GM18499 (cell line): ENCODE measurements at regions not wholly inside any gene's neighbourhood (a gene's known extent, or its start where the extent isn't known, plus 50 kb on each side); places are given as distances from the start of the nearest gene placed in this dataset.

Experiments used
- ATAC-seq: cut with Tn5 transposase; IDR thresholded peaks from one replicate; pipeline ENCODE4 v1.9.1; 2021; ENCODE audit warnings: moderate number of reproducible peaks; ENCODE audit not compliant: insufficient read depth, unreplicated experiment

DNA sequence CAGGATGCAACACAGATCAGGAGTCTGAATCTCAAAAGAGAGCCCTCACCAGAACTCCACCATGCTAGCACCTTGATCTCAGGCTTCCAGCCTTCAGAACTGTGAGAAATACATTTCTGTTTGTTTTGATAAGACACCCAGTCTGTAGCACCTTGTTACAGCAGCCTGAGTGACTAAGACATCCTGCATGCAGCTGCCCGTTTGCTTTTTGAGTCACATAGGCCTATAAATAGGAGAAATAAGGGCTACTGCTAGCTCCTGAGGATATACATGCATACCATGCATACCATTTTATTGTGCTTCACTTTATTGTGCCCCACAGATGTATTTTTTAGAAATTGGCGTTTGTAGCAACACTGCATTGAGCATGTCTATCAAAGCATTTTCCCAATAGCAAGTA lies 337.8 kb downstream of the CDH2 start:
- ATAC-seq, result no peak

DNA sequence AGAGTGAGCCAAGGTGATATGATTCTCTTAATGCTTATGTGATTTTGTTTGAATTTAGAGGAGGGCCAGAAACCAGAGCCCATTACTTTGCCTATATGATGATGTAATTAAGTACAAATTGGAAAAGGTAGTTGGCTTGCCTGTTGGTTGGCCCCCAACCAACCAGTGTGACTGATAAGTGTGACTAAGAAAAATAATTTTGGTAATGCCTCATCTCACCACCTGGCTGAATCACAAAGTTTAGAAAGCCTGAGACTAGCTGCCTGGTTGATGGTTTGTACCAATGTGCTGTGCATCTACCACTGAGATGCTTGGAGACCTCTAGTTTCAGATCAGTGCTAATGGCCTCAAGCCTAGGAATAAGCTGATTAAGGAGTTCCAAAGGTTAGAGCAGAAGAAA lies 338.7 kb downstream of the CDH2 start:
- no peak for ATAC-seq

DNA sequence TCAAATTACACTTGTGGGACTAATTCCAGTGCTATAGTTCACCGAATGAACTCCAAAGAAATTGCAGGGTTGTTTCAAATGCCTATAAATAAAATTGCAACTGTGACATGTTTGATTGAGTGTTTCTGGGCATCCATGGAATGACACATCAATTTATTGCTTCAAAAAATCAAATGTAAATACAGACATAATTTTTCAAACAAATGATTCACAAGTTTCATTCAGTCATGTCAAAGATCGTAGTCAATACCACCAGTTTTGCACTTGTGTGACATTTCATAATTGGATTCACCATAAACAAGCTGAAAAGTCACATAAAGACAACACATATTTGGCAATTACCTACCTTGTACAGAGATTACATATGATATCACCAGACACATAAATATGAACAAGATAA lies 350.8 kb downstream of the CDH2 start:
- ATAC-seq, result no peak

DNA sequence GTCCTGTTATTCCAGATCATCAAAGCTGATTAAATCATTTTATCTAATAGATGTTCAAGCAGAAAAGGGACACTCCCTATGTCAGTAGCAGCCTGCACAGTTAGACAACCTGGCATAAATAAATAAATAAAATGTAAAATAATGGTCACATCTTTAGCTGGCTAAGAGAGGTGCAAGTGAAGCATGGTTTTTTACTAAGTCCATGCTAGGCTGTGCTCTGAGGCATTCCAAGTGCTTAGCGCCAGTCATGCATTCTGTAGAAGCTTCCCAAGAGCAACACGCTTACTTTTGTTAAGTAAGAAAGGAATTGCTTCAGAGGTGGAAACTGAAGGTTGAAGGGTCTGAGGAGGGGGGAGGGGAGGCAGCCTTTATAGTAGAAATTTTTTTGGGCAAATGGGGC lies 351.2 kb downstream of the CDH2 start:
- ATAC-seq, result no peak

DNA sequence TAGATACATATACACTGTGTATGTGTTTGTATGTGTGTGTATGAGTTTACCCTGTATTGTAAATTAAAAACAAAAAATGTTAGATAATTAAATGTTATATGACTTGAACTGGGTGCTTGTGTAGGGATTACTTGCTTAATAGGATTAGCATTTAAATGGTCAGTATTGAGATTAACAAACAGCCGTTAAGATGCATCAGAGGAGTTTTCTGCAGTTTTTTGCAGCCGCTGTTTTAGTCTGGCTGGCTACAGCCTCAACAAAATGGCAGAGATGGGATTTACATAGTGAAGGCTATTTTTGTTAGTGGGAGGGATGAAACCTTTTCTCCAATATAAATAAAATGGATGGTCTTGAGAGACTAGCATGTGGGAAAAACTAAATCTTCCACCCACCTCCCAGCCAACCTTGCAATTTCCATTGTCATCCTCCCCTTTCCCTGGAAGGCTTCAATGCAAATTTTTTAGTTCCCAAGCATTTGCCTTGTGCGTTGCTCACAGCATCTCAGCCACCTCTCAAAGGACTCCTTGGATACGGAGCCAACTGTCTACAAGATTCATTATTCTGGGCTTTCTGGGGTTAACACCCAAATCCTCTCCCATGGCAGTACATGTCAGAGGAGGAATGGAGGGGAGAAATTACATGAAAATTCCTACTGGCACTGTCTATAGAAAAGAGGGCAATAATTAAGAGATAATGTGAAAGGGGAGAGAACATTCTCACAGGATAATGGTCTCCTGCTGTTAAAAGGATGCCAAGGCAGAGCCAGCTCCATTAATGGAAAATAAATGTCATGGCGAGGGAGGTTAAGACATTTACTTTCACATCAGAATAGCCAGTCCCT lies 351.9 kb downstream of the CDH2 start:
- ATAC-seq, result no peak

DNA sequence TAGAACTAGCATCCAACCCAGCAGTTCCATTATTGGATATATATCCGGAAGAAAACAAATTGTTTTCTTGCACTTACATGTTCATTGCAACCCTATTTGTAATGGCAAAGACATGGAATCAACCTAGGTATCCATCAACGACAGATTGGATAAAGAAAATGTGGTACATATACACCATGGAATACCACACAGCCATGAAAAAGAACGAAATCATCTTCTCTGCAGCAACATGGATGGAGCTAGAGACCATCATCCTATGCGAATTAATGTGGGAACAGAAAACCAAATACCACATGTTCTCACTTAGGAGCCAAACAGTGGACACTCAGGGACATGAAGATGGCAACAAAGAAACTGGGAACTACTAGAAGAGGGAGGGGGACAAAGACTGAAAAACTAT lies 352.7 kb downstream of the CDH2 start:
- ATAC-seq, result no peak

DNA sequence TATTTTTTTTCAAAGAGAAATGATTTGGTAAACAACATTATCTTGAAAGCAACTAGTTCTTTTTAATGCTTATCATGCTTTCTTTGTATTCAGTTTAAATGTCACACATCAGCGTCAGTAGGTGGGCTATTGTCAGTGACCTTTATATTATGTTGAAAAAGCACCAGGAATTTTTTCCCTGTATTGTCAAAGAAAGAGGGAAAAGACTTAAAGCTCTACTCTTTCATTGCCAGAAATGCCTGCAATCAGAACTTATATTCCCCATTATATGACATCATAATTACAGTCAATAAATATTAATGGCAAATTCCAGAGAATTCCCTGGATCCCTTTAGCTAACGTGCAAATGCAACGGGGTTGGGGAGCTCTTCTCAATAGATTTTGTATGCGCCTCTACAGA lies 353.9 kb downstream of the CDH2 start:
- ATAC-seq, result no peak

DNA sequence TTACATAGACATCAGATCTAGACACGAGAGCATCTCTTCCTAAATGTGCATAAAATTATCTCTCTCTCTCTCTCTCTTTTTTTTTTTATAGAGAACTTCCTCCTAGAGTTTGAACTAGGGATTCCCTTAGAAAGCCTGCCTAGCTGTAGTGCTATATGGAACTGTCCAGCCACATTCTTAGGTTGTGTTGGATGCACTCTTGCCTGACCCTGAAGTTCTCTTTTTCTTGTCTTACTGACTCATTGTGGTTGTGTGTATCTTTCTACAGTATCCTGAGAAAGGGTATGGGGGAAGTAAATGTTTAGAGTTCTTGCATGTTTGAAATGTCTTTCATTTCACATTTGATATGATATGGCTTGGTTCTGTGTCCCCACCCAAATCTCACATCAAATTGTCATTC lies 368.2 kb downstream of the CDH2 start:
- no peak for ATAC-seq

DNA sequence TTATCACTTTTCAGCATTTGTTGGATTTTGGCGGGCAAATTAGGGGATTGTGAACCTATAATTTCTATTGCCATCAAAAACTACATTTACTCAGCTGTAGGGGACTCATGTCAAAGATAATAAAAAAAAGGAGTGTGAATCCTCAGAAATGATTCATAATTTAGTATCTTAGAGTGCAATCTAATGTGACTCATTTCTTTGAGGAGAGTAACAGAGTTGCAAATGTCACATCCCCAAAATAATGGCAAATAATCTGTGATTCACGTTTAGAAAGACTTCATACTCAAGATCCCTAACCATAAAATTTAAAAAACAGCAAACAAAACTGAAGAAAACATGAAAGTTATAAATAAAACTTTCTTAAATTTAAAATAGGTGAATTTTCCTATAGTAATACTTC lies 373.0 kb downstream of the CDH2 start:
- ATAC-seq, result no peak

DNA sequence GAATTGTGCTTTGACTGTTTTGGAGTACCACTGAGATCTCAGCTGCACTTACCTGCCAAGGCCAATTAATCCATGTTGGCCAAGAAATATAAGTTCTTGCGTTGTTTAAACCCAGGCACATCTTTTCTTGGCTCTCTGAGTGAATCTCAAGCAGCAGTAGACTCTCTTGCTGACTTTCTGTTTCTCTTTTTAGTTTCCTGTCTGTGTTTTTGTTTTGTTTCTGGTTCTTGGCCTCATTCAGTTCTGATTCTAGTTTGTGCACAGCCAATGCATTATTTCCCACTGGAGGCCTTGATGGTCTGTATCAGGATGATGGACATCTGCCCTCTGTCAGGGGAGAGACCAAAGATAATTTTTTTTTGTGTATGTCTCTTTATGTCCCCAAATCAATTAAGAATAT lies 379.4 kb downstream of the CDH2 start:
- ATAC-seq, result no peak

DNA sequence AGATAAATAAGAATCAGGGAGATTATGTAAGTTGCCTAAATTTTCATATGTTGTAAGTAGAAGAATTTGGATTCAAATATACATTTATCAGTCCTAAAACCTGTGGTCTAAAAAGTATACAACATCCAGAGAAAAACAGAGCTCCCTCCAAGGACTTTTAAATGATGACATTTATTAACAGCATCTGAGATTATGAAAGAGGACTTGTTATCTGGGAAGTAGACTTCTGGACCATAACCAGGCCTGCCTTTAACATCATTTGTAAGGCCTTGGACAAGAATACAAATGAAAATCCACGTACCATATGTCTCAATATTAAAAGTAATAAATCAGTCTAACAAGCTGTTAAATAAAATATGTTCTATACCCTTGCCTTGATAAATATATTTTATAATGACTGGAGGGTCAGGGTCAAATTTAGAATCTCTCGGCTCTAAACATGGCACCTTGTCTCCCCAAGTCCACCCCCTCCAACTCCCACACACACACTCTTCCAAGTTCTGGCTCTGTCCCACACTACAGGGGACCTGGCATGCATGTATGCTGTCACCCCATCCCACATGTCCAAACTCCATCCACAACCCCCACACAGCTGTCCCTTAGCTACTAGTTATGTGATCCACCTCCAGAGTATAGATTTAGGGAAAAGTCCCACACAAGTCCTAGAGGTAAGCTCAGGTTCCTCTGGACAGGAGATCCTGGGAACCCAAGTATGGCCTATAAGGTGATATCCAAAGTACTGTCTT lies 382.6 kb downstream of the CDH2 start:
- ATAC-seq, result no peak

DNA sequence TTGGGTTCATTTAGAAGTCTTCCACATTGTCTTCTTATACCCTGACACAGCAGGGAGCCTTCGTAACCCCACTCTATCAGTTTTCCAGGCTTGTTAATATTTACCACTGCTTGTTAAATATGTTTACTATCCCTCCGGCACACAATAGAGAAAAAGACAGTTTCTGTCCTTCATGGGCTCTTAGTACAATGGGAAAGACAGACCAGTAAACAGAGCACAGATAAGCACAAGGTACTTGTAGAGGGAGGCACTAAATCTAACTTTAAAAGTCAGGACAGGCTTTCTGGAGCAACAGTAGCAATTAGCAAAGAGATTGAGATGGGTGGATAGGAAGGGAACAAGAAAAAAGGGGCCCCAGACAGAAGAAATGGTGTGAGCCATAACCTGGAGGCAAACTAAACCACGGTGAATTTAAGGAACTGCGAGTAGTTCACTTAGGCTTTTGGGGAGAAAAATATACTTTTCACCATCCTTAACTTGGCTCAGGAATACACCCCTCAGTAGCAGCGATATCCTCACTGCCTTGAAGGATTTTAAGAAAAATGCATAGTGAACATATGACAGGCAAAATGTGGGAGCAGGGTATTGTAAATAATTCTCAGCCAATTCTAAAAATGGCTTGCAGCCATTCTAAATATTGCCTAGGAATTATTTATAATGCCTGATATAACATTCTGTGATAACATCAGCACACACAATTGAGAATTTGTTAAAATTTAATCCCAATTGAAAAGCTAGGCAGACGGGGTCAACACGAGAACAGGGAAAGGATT lies 383.7 kb downstream of the CDH2 start:
- no peak for ATAC-seq

DNA sequence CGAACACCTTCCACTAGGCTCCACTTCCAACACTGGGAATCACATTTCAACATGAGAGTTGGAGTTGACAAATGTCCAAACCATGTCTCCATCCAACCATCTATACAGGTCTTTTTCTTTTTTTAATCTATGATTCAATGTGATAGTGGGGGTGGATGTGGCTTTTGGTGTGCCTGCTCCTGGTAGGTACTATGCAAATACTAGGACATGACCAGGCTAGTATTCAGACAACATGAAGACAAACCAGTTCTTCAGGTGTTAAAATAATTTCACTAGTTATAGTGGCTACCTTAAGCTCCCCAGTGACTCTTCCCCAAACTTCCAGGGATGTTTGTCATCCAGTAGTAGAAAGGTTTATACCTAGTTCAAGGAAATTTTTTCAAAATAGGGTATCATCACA lies 387.5 kb downstream of the CDH2 start:
- no peak for ATAC-seq

DNA sequence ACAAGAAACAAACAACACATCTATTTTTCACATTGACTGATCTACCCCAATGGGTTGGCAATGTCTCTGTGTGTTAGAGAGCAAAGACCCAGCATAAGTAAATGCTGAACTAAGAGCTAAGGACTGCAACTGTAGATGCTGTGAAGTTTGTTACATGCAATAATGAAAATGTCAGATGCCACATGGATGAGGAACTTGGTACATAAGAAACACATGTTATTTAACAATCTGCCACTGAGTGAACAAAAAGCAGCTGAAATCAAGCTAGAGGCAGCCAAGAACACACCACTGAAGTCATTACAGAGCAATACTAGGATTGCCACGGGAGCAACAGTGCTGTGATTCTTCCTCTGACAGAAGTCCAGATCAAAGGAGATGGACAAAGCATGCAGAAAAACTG lies 389.4 kb downstream of the CDH2 start:
- no peak for ATAC-seq

DNA sequence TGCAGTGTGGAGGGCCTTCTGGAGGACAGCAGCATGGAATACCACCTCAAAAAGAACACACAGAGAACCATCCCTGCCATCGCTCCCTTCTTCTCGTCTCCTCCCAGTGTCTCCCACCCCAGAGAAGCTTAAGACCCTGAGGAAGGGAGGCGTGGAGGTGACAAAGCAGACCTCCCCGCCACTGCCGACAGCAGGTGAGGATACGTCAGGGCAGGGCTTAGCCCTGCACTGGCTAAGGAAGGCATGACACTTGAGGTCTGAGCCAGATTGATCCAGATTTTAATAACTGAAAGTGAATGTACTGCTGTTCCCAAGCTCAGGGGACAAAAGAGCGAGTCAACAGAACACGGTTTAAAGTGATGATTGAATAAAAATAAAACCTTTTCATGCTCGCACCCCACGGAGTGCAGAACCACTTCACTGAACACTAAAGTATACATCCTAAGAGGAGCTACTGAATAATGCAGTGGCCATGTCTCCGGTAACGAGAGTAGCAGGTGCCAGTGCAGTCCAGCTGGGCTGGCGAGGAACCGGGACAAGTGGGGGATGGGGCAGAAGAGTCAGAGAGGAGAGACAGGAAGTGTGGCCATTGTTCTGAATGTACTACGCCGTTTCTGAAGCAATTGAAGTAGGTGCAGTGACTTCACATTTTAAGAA lies 391.0 kb downstream of the CDH2 start:
- no peak for ATAC-seq

DNA sequence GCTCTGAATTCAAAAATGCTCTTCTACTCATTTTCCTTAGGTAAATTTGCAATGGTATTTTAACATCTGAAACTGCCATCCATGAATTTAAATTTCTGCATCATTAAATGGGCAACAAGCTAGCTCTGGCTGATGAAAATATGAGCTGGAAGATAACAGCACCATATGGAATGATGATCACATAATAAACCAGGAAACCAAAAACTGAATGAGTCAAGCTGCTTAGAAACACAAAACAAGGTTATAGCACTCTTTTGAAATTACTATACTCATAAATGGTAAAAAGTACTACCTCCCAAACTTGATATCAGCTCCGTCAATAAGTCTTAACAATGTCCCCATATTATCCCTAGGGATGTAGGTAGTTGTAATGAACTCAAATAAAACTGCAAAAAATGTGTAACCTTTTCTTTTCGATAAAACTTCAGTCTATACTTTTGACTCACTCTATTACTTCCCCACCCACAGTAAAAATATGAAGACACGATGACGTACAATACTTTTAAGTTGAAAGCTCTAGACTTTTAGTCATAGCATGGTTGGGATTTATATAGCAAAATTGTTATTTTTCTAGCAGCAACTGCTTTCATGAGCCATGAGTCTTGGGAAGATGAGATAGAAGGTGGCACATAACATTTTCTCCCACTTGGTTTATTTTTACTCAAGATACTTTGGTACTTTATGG lies 396.7 kb downstream of the CDH2 start:
- no peak for ATAC-seq

DNA sequence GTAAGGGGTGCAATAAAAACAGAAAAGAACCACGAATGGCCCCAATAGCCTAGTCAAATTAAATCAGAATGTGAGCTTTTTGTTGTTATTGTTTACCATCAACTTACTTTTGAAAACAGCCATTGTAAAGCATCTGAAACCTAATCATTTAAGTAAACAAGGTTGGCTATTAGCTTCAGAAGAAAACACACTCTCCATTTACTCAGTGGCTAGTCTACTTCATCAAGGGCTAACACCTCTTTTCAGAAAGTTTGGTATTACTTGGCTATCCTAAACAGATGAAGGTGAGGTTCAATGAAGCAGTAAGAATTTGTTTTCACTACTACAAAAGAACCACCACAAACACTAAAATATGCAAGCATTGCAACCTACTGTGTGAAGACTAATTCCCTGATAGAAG lies 398.0 kb downstream of the CDH2 start:
- ATAC-seq, result no peak

DNA sequence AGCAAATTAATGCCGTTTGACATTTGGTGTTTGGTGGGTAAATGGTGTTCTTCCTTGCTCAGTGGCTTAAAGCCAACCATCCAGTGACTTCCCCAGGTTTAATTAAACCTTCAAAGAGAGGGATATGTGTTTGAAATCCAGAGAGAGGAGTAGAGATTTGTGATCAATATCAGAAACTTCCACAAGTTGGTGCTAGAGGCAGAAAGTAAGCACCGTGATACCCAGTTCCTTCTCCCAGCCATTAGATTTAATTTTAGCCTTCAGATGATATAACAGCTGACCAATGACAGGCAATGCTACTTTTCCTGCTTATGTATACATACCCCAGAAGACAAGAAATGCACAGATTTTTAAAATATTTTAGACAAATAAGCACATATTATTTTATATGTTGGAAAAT lies 398.5 kb downstream of the CDH2 start:
- no peak for ATAC-seq

DNA sequence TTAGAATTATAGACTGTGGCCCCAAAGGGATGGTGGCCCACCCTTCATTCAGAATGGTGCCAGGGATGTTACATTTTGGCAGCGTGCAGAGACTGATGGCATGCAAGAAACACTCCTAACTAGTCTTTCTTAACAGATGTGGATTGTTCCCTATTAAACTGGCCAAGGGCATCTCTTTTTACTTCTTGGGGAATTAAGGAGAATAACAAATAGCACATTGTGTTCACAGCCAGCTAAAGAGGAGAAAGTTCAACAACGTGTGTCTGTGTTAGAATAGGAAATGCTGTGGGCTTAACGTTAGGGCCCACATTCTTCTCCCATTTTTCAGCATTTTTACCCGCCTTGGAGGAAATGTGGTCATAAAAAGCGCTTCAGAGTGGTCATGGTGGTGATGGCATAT lies 404.8 kb downstream of the CDH2 start:
- no peak for ATAC-seq

DNA sequence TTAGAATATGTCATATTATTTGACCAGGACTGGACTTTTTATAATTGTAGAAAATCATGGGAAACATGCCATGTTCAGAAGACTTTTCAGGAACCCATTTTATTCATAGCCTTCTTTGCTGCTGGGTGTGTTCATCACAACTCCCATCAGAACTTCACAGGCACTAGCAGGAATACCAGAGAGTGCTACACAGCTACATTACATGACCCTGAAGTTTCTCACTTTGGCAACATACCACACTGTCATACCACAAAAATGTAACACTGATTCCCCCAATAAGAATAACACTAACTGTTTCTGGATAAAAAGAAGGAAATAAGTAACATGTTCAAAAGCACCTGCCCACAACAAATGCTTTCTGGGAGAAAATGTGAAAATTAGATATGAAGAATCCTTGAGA lies 405.4 kb downstream of the CDH2 start:
- ATAC-seq, result no peak
